HT1080 (cell line): ENCODE measurements at regions not wholly inside any gene's neighbourhood (a gene's known extent, or its start where the extent isn't known, plus 50 kb on each side); places are given as distances from the start of the nearest gene placed in this dataset.
A peak's percentile ranks its signal among the peaks of the same experiment; 100 is the strongest.
"Not testable (repeated sequence)": the region's sequence is repeated elsewhere in the genome, so short reads cannot be mapped to it uniquely, and the experiment has no call there.

Source experiments
- DNase-seq: peaks from one replicate; pipeline ENCODE4 v3.0.0-alpha.2; 2015; ENCODE audit warnings: low read depth

GRCh38 chr11:106552694-106553203 lies 465.5 kb downstream of the GUCY1A2 start:
- no peak for DNase-seq

GRCh38 chr11:106553304-106553703 lies 465.0 kb downstream of the GUCY1A2 start:
- DNase-seq: no peak

DNA sequence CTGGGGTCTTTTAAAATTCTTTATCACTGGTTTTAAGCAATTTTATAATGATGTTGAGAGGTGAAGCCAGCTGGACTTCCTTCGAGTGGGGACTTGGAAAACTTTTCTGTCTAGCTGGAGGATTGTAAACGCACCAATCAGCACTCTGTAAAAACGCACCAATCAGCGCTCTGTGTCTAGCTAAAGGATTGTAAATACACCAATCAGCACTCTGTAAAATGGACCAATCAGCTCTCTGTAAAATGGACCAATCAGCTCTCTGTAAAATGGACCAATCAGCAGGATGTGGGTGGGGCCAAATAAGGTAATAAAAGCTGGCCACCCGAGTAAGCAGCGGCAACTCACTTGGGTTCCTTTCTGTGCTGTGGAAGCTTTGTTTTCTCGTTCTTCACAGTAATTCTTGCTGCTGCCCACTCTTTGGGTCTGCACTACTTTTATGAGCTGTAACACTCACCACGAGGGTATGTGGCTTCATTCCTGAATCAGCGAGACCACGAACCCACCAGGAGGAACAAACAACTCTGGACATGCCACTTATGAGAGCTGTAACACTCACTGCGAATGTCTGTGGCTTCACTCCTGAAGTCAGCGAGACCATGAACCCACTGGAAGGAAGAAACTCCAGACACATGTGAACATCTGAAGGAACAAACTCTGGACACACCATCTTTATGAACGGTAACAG lies 462.6 kb downstream of the GUCY1A2 start:
- not testable (repeated sequence) for DNase-seq

DNA sequence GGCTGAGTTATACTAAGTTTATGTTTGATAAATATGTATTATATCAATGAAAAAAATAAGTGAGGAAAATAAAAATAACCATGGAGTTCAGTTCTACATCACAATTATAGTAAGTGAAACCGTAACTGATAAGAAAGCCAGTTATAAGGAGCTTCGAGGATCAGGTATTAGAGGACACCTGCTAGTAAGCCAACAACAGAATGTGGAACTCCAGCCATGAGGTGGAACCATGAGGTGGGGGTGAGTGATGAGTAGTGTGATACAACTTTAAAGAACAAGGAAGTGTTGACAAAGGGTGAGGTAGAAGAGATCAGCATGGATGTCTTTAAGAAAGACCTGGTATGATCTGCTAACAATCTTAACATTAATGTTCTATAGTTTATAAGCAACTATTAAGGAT lies 452.9 kb downstream of the GUCY1A2 start:
- DNase-seq: no peak

DNA sequence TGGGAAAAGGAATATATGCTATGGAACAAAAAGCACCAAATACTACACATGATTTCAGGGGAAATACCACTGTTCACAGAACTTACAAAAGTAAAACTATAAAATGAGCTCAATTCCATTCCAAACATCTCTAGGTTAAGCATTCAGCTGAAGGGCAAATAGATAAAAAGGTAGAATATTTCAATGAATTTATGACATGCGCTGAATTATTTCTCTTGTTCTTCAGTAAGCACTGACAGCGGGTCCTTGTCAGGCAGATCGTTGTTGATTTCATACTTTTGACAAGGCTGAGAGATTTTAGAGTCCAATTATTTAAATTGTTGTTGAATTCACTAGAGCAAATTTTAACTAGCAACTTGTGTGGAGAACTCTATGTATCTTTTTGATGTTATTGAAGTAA lies 449.6 kb downstream of the GUCY1A2 start:
- DNase-seq: no peak

DNA sequence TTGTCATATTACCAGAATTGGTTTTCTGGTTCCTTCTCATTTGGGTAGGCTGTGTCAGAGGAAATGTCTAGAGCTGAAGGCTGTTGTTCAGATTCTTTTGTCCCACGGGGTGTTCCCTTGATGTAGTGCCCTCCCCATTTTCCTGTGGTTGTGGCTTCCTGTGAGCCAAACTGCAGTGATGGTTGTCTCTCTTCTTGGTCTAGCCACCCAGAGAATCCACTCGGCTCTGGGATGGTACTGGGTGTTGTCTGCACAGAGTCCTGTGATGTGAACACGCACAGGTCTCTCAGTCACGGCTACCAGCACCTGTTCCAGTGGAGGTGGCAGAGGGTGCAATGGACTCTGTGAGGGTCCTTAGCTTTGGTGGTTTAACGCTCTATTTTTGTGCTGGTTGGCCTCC lies 440.9 kb downstream of the GUCY1A2 start:
- peak; percentile 27 for DNase-seq

DNA sequence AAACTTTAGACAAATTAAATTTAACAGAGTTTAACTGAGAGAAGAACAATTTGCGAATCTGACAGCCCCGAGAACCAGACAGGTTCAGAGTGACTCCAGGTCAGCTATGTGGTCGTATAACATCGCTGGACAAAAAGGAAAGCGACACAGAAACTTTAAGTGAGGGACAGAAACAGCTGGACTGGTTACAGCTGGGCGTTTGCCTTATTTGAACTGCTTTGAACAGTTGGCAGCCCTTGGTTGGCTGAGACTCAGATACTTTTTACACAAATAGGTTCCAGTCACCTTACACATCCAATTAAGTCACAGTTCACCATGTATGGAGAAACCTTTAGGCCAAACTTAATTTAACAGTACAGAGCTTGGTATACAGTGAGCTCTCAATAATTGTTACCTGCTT lies 436.9 kb downstream of the GUCY1A2 start:
- no peak for DNase-seq

GRCh38 chr11:106585061-106585460 lies 433.2 kb downstream of the GUCY1A2 start:
- DNase-seq: peak; percentile 40

GRCh38 chr11:106594751-106595351 lies 423.4 kb downstream of the GUCY1A2 start:
- DNase-seq: no peak

DNA sequence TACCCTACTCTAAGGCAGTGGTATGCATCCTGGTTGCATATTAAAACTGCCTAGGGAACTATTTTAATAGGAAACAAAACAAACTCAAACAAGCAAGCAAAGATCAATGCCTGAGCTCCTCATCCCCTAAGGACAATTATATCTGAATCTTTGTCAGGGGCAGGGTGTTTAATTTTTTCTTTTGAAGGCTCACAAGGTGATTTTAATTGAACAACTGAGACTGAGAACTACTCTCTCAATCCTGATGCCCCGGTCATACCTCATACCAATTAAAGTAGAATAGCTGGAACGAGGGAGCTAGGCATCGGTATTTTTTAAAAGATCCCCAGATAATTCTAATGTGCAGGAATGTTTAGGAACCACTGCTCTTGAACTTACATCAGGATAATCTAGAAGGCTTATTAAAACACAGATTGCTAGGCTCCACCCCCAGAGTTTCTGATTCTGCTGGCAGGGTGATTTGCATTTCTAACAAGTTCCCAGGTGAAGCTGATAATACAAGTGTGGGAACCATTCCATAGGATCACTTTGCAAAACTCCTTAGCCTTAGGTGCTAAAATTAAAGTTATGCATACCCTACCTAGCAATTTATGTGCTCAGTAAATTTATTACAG lies 416.5 kb downstream of the GUCY1A2 start:
- DNase-seq: no peak

DNA sequence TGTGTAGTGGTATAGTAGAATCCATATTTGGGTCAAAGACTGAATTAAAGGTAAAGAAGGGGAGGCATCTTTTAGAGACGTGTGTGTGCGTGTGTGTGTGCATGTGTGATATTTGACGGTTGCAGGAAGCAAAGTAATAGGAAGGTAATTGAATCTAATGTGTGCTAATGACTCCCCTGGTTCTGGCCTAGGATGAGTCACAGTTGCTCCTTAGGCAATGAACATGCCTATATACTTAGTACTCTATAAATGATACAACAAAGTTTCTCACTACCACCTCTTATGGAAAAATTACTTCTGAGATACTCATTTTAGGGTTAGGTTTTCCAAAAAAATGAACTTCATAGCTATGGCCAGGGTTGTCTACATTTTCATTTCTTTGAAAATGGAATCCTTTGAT lies 409.6 kb downstream of the GUCY1A2 start:
- peak; percentile 40 for DNase-seq

- no peak for DNase-seq
These were observed 404.0 kb downstream of the GUCY1A2 start for GRCh38 chr11:106614262-106614661.

- DNase-seq: no peak
These were observed 398.8 kb downstream of the GUCY1A2 start for GRCh38 chr11:106619320-106619990.

DNA sequence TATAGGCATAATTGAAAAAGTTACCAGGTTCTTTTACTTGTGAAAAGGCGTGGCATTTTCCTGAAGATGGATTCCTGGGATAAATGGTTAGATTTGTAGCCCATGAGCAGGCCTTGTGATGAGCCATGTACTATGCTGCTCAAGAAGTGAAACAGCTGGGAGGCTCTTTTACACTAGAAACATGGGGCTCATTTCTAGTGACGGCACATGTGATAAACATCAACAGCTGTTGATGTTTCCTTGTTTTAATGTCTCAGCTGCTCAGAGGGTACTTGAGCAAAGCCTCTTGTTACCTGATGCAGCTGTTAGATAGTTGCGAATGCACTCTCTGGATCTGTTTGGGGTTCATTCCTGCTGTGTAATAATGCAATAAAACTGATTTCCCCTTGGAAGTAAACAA lies 396.8 kb downstream of the GUCY1A2 start:
- no peak for DNase-seq
